K562 (cell line): ENCODE measurements at regions not wholly inside any gene's neighbourhood (a gene's known extent, or its start where the extent isn't known, plus 50 kb on each side); places are given as distances from the start of the nearest gene placed in this dataset.
A peak's percentile ranks its signal among the peaks of the same experiment; 100 is the strongest.

Experiments
- C11orf30 ChIP-seq: fragments of 450-650 bp; IDR thresholded peaks from 2 replicates; pipeline ENCODE4 v1.6.1; 2016; ENCODE audit warnings: low read depth, mild to moderate bottlenecking
- CBX3 ChIP-seq, 2 experiments: IDR thresholded peaks; 1 replicate in 1 of 2; 2 replicates in 1 of 2; pipeline ENCODE4 v1.6.1; 2012; ENCODE audit warnings: inconsistent platforms in 2 of 2, low read length in 2 of 2, borderline replicate concordance in 1 of 2, control low read depth in 1 of 2
- CEBPG ChIP-seq, 3 experiments: fragments of 200-800 bp in 1 of 3; sonication (Bioruptor generic) in 1 of 3; sonication (generic) in 1 of 3; formaldehyde crosslinking in 1 of 3; IDR thresholded peaks in 2 of 3; conservative IDR thresholded peaks in 1 of 3; 2 replicates each; pipeline versions ENCODE4 v1.6.1 to v1.8.0; 2016 to 2022; ENCODE audit warnings: missing compliant biosample characterization in 2 of 3, missing genetic modification characterization in 2 of 3, mild to moderate bottlenecking in 1 of 3, missing genetic modification reagents in 1 of 3
- CXXC5 ChIP-seq: fragments of 250-450 bp; sonication (Bioruptor Pico); IDR thresholded peaks from 2 replicates; pipeline ENCODE4 v1.8.0; 2022; ENCODE audit warnings: inconsistent platforms, mild to moderate bottlenecking, moderate library complexity
- HDAC2 ChIP-seq: fragments of 450-650 bp; IDR thresholded peaks from 2 replicates; pipeline ENCODE4 v1.6.1; 2016; ENCODE audit warnings: mild to moderate bottlenecking
- MAFG ChIP-seq: fragments of 450-650 bp; conservative IDR thresholded peaks from 2 replicates; pipeline ENCODE4 v1.6.1; 2016; ENCODE audit warnings: missing genetic modification characterization, missing compliant biosample characterization
- NFE2 ChIP-seq: IDR thresholded peaks from 2 replicates; pipeline ENCODE4 v1.6.1; 2014; ENCODE audit warnings: antibody characterized with exemption, low read depth
- PHTF2 ChIP-seq: fragments of 250-450 bp; sonication (Bioruptor Pico); IDR thresholded peaks from 2 replicates; pipeline ENCODE4 v1.5.0; 2021; ENCODE audit warnings: mild to moderate bottlenecking
- TAF1 ChIP-seq: IDR thresholded peaks from 2 replicates; pipeline ENCODE4 v1.6.1; 2011; ENCODE audit warnings: mild to moderate bottlenecking, low read length, moderate library complexity; ENCODE audit not compliant: insufficient read depth, control insufficient read depth, severe bottlenecking; ENCODE audit errors: extremely low read depth
- YY1 ChIP-seq, 3 experiments: IDR thresholded peaks; 2 replicates each; pipeline ENCODE4 v1.6.1; 2011; ENCODE audit warnings: low read length in 2 of 3, mild to moderate bottlenecking in 2 of 3, moderate library complexity in 2 of 3, borderline replicate concordance in 1 of 3, control low read depth in 1 of 3, low read depth in 1 of 3; ENCODE audit not compliant: insufficient read depth in 3 of 3, insufficient replicate concordance in 2 of 3, control insufficient read depth in 1 of 3, insufficient read length in 1 of 3; ENCODE audit errors: extremely low read depth in 1 of 3
- ZBTB17 ChIP-seq: fragments of 450-650 bp; formaldehyde crosslinking; IDR thresholded peaks from 2 replicates; pipeline ENCODE4 v1.4.0; 2020; ENCODE audit warnings: mild to moderate bottlenecking
- ZNF121 ChIP-seq: sonication (generic); formaldehyde crosslinking; conservative IDR thresholded peaks from 2 replicates; pipeline ENCODE4 v1.8.0; 2022; ENCODE audit warnings: missing genetic modification reagents
- TF ChIP-seq, protein P1 (sequence below): fragments of 450-650 bp; formaldehyde crosslinking; IDR thresholded peaks from 2 replicates; pipeline ENCODE4 v1.4.0; 2020; ENCODE audit warnings: mild to moderate bottlenecking
- TF ChIP-seq, protein P2 (sequence below): fragments of 450-650 bp; IDR thresholded peaks from 2 replicates; pipeline ENCODE4 v1.6.1; 2016; ENCODE audit warnings: low read depth
- TF ChIP-seq, protein P3 (sequence below): IDR thresholded peaks from 2 replicates; pipeline ENCODE4 v1.6.1; 2011; ENCODE audit not compliant: insufficient read length; ENCODE audit errors: extremely low read depth
- TF ChIP-seq, protein P4 (sequence below): fragments of 250-450 bp; sonication (Bioruptor Pico); IDR thresholded peaks from 2 replicates; pipeline ENCODE4 v1.8.0; 2022; ENCODE audit warnings: moderate library complexity, mild to moderate bottlenecking, inconsistent platforms
- TF ChIP-seq, protein P5 (sequence below): fragments of 250-450 bp; sonication (Bioruptor Pico); IDR thresholded peaks from 2 replicates; pipeline ENCODE4 v1.8.0; 2021; ENCODE audit warnings: borderline replicate concordance, mild to moderate bottlenecking, moderate library complexity; ENCODE audit not compliant: poor library complexity, severe bottlenecking

DNA sequence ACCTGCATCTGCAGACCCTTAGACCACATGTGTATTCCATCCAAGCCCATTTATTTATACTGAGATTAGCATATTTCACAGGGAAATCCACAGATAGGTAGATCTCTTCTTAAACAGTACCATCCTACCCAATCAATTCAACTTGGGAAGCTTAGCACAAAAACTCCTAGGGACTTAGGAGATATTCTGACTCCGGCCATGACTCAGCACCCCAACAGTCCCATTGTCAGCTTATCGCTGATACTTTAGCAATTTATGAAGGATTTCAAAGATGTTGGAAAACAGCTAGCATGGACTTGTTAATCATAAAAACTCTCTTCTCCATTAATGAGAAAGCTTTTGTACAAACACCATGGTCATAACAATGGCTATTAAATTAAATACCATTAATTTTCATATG is 236.2 kb upstream of the PREP start (continued):
- TF ChIP-seq YY1 (IDR thresholded peaks at IDR 0.05; ENCODE audit: borderline replicate concordance in 1 of 3, control insufficient read depth in 1 of 3, extremely low read depth in 1 of 3, insufficient read depth in 3 of 3, insufficient read length in 1 of 3, insufficient replicate concordance in 2 of 3, low read depth in 1 of 3, low read length in 2 of 3) = no peak
- TF ChIP-seq, protein P1, sequence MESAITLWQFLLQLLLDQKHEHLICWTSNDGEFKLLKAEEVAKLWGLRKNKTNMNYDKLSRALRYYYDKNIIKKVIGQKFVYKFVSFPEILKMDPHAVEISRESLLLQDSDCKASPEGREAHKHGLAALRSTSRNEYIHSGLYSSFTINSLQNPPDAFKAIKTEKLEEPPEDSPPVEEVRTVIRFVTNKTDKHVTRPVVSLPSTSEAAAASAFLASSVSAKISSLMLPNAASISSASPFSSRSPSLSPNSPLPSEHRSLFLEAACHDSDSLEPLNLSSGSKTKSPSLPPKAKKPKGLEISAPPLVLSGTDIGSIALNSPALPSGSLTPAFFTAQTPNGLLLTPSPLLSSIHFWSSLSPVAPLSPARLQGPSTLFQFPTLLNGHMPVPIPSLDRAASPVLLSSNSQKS (CRISPR knock-in tag) = no peak
- no peak for TF ChIP-seq CXXC5
- TF ChIP-seq ZNF121 = no peak
- TF ChIP-seq, protein P2, sequence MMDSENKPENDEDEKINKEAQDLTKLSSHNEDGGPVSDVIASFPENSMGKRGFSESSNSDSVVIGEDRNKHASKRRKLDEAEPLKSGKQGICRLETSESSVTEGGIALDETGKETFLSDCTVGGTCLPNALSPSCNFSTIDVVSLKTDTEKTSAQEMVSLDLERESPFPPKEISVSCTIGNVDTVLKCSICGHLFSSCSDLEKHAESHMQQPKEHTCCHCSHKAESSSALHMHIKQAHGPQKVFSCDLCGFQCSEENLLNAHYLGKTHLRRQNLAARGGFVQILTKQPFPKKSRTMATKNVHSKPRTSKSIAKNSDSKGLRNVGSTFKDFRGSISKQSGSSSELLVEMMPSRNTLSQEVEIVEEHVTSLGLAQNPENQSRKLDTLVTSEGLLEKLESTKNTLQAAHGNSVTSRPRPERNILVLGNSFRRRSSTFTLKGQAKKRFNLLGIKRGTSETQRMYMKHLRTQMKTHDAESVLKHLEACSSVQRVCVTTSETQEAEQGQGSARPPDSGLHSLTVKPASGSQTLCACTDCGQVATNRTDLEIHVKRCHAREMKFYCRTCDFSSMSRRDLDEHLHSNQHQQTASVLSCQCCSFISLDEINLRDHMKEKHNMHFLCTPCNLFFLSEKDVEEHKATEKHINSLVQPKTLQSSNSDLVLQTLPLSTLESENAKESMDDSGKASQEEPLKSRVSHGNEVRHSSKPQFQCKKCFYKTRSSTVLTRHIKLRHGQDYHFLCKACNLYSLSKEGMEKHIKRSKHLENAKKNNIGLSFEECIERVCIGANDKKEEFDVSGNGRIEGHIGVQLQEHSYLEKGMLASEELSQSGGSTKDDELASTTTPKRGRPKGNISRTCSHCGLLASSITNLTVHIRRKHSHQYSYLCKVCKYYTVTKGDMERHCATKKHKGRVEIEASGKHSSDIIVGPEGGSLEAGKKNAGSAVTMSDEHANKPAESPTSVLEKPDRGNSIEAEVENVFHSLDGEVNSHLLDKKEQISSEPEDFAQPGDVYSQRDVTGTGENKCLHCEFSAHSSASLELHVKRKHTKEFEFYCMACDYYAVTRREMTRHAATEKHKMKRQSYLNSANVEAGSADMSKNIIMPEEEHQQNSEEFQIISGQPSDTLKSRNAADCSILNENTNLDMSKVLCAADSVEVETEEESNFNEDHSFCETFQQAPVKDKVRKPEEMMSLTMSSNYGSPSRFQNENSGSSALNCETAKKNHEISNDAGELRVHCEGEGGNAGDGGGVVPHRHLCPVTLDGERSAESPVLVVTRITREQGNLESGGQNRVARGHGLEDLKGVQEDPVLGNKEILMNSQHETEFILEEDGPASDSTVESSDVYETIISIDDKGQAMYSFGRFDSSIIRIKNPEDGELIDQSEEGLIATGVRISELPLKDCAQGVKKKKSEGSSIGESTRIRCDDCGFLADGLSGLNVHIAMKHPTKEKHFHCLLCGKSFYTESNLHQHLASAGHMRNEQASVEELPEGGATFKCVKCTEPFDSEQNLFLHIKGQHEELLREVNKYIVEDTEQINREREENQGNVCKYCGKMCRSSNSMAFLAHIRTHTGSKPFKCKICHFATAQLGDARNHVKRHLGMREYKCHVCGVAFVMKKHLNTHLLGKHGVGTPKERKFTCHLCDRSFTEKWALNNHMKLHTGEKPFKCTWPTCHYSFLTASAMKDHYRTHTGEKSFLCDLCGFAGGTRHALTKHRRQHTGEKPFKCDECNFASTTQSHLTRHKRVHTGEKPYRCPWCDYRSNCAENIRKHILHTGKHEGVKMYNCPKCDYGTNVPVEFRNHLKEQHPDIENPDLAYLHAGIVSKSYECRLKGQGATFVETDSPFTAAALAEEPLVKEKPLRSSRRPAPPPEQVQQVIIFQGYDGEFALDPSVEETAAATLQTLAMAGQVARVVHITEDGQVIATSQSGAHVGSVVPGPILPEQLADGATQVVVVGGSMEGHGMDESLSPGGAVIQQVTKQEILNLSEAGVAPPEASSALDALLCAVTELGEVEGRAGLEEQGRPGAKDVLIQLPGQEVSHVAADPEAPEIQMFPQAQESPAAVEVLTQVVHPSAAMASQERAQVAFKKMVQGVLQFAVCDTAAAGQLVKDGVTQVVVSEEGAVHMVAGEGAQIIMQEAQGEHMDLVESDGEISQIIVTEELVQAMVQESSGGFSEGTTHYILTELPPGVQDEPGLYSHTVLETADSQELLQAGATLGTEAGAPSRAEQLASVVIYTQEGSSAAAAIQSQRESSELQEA = no peak
- TF ChIP-seq TAF1 = no peak
- TF ChIP-seq, protein P3, sequence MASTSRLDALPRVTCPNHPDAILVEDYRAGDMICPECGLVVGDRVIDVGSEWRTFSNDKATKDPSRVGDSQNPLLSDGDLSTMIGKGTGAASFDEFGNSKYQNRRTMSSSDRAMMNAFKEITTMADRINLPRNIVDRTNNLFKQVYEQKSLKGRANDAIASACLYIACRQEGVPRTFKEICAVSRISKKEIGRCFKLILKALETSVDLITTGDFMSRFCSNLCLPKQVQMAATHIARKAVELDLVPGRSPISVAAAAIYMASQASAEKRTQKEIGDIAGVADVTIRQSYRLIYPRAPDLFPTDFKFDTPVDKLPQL = no peak
- TF ChIP-seq PHTF2 (CRISPR knock-in tag) = no peak
- TF ChIP-seq, protein P4, sequence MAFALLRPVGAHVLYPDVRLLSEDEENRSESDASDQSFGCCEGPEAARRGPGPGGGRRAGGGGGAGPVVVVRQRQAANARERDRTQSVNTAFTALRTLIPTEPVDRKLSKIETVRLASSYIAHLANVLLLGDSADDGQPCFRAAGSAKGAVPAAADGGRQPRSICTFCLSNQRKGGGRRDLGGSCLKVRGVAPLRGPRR (CRISPR knock-in tag) = no peak
- TF ChIP-seq MAFG (tag) = peak; percentile 84
- TF ChIP-seq NFE2 = peak; percentile 75
- TF ChIP-seq, protein P5, sequence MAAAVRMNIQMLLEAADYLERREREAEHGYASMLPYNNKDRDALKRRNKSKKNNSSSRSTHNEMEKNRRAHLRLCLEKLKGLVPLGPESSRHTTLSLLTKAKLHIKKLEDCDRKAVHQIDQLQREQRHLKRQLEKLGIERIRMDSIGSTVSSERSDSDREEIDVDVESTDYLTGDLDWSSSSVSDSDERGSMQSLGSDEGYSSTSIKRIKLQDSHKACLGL = no peak
- no peak for TF ChIP-seq CBX3 (IDR thresholded peaks at IDR 0.05; ENCODE audit: borderline replicate concordance in 1 of 2, low read length in 2 of 2)
- no peak for TF ChIP-seq CEBPG (CRISPR knock-in tag; IDR thresholded peaks at IDR 0.05)
- 0 out of 4 replicates have a peak, but pooled peaks of 1 of the 2 experiments have one; percentile 9 for TF ChIP-seq CEBPG (tag; conservative IDR thresholded peaks at IDR 0.05 in 1 of 2, IDR thresholded peaks at IDR 0.05 in 1 of 2)
- TF ChIP-seq C11orf30 = 0 out of 2 replicates have a peak, but pooled peaks have one; percentile 30
- TF ChIP-seq ZBTB17 = no peak
- no peak for TF ChIP-seq HDAC2
